ENCODE measurements at regions not wholly inside any gene's neighbourhood (a gene's known extent, or its start where the extent isn't known, plus 50 kb on each side); places are given as distances from the start of the nearest gene placed in this dataset.

GRCh38 chr11:79592824-79593223 lies 152.0 kb upstream of the TENM4 start:
- Histone ChIP-seq H3K4me3 (no peak overlapping the region), H3K9me3 (no peaks in the 10 kb centered on the region), H3K27me3 (no peaks in the 10 kb centered on the region), H3K36me3 (no peaks in the 10 kb centered on the region), H3K4me1 (no peaks in the 10 kb centered on the region), H3K27ac (no peak overlapping the region)
- 74 to 78% methylated on average over 3 of the region's 3 CpGs for WGBS, 2 donors
- no peak for TF ChIP-seq POLR2A (IDR thresholded peaks at IDR 0.05)
- DNase-seq = no peak
- intact Hi-C loops (cut with DNase I) = no loop called here

DNA sequence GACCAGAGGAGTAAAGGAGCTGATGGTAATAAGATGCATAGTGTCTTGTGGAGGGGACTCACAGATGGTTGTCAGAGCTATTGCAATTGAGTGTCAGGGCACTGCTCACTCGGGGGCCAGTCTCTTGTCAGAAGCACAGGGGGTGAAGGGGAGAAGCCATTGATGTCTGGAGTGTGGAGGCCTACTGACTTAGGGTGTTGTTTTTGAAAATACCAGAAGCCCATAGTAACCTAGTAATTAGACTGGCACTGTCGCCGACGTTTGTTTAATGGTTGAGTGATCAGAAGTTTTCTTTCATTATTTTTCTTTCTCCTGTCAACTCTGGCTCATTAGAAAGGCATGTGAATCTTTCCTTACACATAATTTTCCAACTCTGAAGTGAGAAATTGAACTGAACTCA lies 151.6 kb upstream of the TENM4 start:
- no peaks in the 10 kb centered on the region for H3K36me3 ChIP-seq
- no peak overlapping the region for H3K27ac ChIP-seq
- TF ChIP-seq, protein P1, sequence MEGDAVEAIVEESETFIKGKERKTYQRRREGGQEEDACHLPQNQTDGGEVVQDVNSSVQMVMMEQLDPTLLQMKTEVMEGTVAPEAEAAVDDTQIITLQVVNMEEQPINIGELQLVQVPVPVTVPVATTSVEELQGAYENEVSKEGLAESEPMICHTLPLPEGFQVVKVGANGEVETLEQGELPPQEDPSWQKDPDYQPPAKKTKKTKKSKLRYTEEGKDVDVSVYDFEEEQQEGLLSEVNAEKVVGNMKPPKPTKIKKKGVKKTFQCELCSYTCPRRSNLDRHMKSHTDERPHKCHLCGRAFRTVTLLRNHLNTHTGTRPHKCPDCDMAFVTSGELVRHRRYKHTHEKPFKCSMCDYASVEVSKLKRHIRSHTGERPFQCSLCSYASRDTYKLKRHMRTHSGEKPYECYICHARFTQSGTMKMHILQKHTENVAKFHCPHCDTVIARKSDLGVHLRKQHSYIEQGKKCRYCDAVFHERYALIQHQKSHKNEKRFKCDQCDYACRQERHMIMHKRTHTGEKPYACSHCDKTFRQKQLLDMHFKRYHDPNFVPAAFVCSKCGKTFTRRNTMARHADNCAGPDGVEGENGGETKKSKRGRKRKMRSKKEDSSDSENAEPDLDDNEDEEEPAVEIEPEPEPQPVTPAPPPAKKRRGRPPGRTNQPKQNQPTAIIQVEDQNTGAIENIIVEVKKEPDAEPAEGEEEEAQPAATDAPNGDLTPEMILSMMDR (IDR thresholded peaks at IDR 0.05) = no peak
- TF ChIP-seq POLR2AphosphoS5 (IDR thresholded peaks at IDR 0.05) (no peak), EP300 (IDR thresholded peaks at IDR 0.05) (no peak), POLR2A (IDR thresholded peaks at IDR 0.05) (no peak)
- no peaks in the 10 kb centered on the region for H3K4me1 ChIP-seq
- H3K27me3 ChIP-seq = no peaks in the 10 kb centered on the region
- no peak for DNase-seq
- WGBS, 2 donors = 54 to 65% methylated on average over 4 of the region's 4 CpGs
- intact Hi-C loops (cut with DNase I) = no loop called here
- H3K9me3 ChIP-seq = no peaks in the 10 kb centered on the region
- H3K4me3 ChIP-seq = no peak overlapping the region

- Histone ChIP-seq H3K27me3 (no peaks in the 10 kb centered on the region), H3K9me3 (no peaks in the 10 kb centered on the region), H3K27ac (no peak overlapping the region), H3K4me1 (no peaks in the 10 kb centered on the region), H3K4me3 (no peak overlapping the region), H3K36me3 (no peaks in the 10 kb centered on the region)
- intact Hi-C loops (cut with DNase I) = no loop called here
- DNase-seq = no peak
- WGBS, 2 donors = 71 to 74% methylated on average over 4 of the region's 4 CpGs
- TF ChIP-seq EP300 (IDR thresholded peaks at IDR 0.05) (no peak), POLR2A (IDR thresholded peaks at IDR 0.05) (no peak), POLR2AphosphoS5 (IDR thresholded peaks at IDR 0.05) (no peak)
- TF ChIP-seq, protein P1 (IDR thresholded peaks at IDR 0.05) = no peak
These were observed 141.6 kb upstream of the TENM4 start for GRCh38 chr11:79582434-79582833.

- WGBS, 2 donors = 81 to 85% methylated on average over 2 of the region's 2 CpGs
- Histone ChIP-seq H3K9me3 (no peaks in the 10 kb centered on the region), H3K27ac (no peak overlapping the region), H3K36me3 (no peaks in the 10 kb centered on the region), H3K27me3 (no peaks in the 10 kb centered on the region), H3K4me1 (no peaks in the 10 kb centered on the region), H3K4me3 (no peak overlapping the region)
- intact Hi-C loops (cut with DNase I) = no loop called here
- no peak for DNase-seq
- TF ChIP-seq, protein P1 (IDR thresholded peaks at IDR 0.05) = no peak
- TF ChIP-seq POLR2AphosphoS5 (IDR thresholded peaks at IDR 0.05) = no peak
- TF ChIP-seq POLR2A (IDR thresholded peaks at IDR 0.05) = no peak
- TF ChIP-seq EP300 (IDR thresholded peaks at IDR 0.05) = no peak
These were observed 138.2 kb upstream of the TENM4 start for GRCh38 chr11:79579063-79579462.

- WGBS, 2 donors = 68 to 69% methylated on average over 5 of the region's 5 CpGs
- H3K4me3 ChIP-seq = no peak overlapping the region
- H3K4me1 ChIP-seq = no peaks in the 10 kb centered on the region
- no peaks in the 10 kb centered on the region for H3K9me3 ChIP-seq
- no peaks in the 10 kb centered on the region for H3K27me3 ChIP-seq
- no peak for DNase-seq
- intact Hi-C loops (cut with DNase I) = no loop called here
- TF ChIP-seq, protein P1 (IDR thresholded peaks at IDR 0.05) = no peak
- no peak for TF ChIP-seq POLR2A (IDR thresholded peaks at IDR 0.05)
- no peak for TF ChIP-seq POLR2AphosphoS5 (IDR thresholded peaks at IDR 0.05)
- no peak for TF ChIP-seq EP300 (IDR thresholded peaks at IDR 0.05)
- no peak overlapping the region for H3K27ac ChIP-seq
- H3K36me3 ChIP-seq = no peaks in the 10 kb centered on the region
These were observed 137.3 kb upstream of the TENM4 start for GRCh38 chr11:79578116-79578515.

Data from sigmoid colon (tissue), 6 donors.